Choroid plexus epithelial cell (primary cell): ENCODE measurements at regions not wholly inside any gene's neighbourhood (a gene's known extent, or its start where the extent isn't known, plus 50 kb on each side); places are given as distances from the start of the nearest gene placed in this dataset.
"Not testable (repeated sequence)": the region's sequence is repeated elsewhere in the genome, so short reads cannot be mapped to it uniquely, and the experiment has no call there.

Experiments
- DNase-seq: peaks from one replicate; pipeline ENCODE4 v3.0.0-alpha.2; 2010; ENCODE audit warnings: low read depth
- H3K4me3 ChIP-seq: 2 replicates; pipeline ENCODE4 v1.5.1; 2011; ENCODE audit warnings: low read depth, mild to moderate bottlenecking, control low read depth, low read length, moderate library complexity
- CTCF ChIP-seq: conservative IDR thresholded peaks from 2 replicates; pipeline ENCODE4 v1.5.1; 2011; ENCODE audit warnings: low read depth, mild to moderate bottlenecking, control low read depth, inconsistent platforms, low read length, moderate library complexity

GRCh38 chr4:1549638-1550035, 134.5 kb downstream of the FAM53A start:
- no peak for TF ChIP-seq CTCF
- no peak for DNase-seq
- no peak overlapping the region for H3K4me3 ChIP-seq

DNA sequence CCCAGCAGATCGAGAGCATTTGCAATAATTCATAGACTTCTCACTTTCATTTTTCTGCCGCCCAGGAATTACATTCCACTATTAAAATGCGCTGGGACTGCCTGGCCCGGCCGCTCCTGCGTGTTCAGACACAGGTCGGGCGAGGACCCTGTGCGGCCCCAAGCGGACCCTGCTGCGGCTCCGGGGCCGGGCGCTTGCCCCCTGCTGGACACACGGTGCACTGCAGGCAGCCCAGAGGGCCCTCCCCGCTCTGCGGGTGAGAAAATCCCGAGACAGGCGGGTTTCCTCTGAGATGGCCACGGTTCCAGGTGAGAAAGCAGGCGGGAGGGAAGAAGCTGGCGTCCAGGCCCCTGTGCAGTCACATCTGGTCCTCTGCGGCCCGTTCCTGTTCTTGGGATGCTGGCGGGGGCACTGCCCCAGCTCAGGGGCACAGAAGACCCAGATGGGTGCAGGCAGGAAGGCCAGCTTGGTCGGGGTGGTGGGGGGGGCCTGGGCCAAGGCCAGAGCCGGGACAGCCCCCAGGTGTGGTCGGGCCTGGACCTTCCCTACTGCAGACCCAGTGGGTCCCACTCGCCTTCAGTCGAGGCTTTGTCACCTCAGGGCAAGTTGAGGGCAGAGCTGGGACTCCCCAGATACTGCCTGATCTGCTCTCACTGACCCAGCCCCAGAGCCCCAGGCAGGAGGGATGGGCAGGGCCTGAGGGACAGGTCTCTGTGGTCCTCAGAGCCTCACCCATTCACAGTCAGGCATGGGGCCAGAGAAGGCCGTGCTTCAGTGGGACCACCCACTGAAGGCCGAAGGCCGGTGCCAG, 135.1 kb downstream of the FAM53A start:
- DNase-seq = peak; percentile 30
- H3K4me3 ChIP-seq = not testable (repeated sequence)

GRCh38 chr4:1547856-1548826, 136.0 kb downstream of the FAM53A start:
- H3K4me3 ChIP-seq = no peak overlapping the region
- no peak for TF ChIP-seq CTCF

More for the DNA sequence above, 135.1 kb downstream of the FAM53A start:
- peak; percentile 74 for TF ChIP-seq CTCF

GRCh38 chr4:1547131-1547855, 136.8 kb downstream of the FAM53A start:
- DNase-seq = no peak
- TF ChIP-seq CTCF = no peak

More at GRCh38 chr4:1547856-1548826, 136.0 kb downstream of the FAM53A start:
- DNase-seq = no peak

GRCh38 chr4:1544861-1545281, 138.6 kb upstream of the NKX1-1 start:
- DNase-seq = no peak
- no peak for TF ChIP-seq CTCF
- no peak overlapping the region for H3K4me3 ChIP-seq

More at GRCh38 chr4:1547131-1547855, 136.8 kb downstream of the FAM53A start:
- H3K4me3 ChIP-seq = no peak overlapping the region

DNA sequence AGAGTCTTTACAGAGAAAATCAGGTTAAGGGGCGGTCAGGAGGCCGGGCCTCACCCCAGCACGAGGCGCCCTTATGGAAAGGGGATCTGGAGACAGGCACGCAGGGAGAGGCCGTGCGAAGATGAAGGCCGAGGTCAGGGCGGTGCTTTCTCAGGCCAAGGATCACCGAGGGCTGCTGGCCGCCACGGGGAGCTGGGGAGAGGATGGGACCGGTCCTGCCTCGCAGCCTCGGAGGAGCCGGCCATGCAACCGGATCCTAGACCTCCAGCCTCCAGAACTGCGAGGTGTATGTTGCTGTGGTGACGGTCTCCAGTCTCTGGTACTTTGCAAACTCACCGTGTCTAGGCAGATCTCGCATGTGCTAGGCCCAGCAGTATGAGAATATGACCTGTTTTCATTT, 138.2 kb upstream of the NKX1-1 start:
- not testable (repeated sequence) for H3K4me3 ChIP-seq, DNase-seq

DNA sequence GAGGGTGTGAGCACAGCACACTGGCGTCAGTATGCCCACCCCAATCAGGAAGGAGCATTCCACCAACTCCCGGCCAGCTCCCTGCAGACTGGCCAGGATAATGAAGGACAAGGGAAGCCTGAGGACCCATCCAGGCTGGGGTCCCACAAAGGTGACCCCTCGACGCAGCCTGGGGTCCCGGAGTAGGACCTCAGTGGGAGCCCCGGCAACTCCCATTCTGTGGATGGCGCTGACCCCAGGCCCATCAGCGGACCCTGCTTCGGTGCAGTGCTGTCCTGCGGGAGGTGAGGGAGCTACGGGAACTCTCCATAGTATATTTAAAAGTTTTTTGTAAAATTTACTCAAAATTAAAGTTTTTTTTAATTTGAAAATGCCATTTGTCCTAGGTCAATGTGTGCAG, 137.7 kb upstream of the NKX1-1 start:
- no peak overlapping the region for H3K4me3 ChIP-seq
- TF ChIP-seq CTCF = no peak
- no peak for DNase-seq
